ENCODE measurements at regions not wholly inside any gene's neighbourhood (a gene's known extent, or its start where the extent isn't known, plus 50 kb on each side); places are given as distances from the start of the nearest gene placed in this dataset.

GRCh38 chr9:134252084-134252830 lies 74.0 kb upstream of the RXRA start:
- Mint-ChIP-seq H3K36me3 (peaks cover 0 to 4% of the 10 kb centered on the region in 2 donors), H3K9me3 (peaks cover 0 to 21% (median 11%) of the 10 kb centered on the region in 8 donors), H3K27me3 (no peaks in the 10 kb centered on the region)

GRCh38 chr9:134253606-134254205 lies 72.5 kb upstream of the RXRA start:
- no peaks in the 10 kb centered on the region for H3K36me3 ChIP-seq (ENCODE audit: insufficient read depth, low read length)
- Mint-ChIP-seq H3K27ac (peak overlapping the region in 2 of 7 donors; percentile 15 to 31), H3K27me3 (no peaks in the 10 kb centered on the region), H3K4me1 (no peaks in the 10 kb centered on the region), H3K9me3 (peaks cover 0 to 7% (median under 1%) of the 10 kb centered on the region in 8 donors), H3K36me3 (no peaks in the 10 kb centered on the region), H3K4me3 (peak overlapping the region in 1 of 8 donors; percentile 43)
- H3K4me1 ChIP-seq (ENCODE audit: insufficient read depth, low read length): no peaks in the 10 kb centered on the region
- no peaks in the 10 kb centered on the region for H3K9me3 ChIP-seq (ENCODE audit: control insufficient read depth in 1 of 2, low read length in 2 of 2)
- no peak for DNase-seq
- no peak overlapping the region for H3K4me3 ChIP-seq (ENCODE audit: low read length in 2 of 2)
- H3K27me3 ChIP-seq (ENCODE audit: insufficient read depth, low read length): no peaks in the 10 kb centered on the region
- ChIA-PET POLR2A (ENCODE audit: partially characterized antibody) (no interaction called here), CTCF (ENCODE audit: partially characterized antibody) (no interaction called here)
- H3K27ac ChIP-seq (ENCODE audit: low read depth, low read length): no peak overlapping the region
- intact Hi-C loops (cut with micrococcal nuclease): no loop called here

More at GRCh38 chr9:134252084-134252830, 74.0 kb upstream of the RXRA start:
- H3K27ac ChIP-seq (ENCODE audit: low read depth, low read length): no peak overlapping the region
- ChIA-PET CTCF (ENCODE audit: partially characterized antibody) (no interaction called here), POLR2A (ENCODE audit: partially characterized antibody) (no interaction called here)
- H3K4me1 Mint-ChIP-seq: no peaks in the 10 kb centered on the region
- no peak overlapping the region for H3K4me3 Mint-ChIP-seq
- H3K9me3 ChIP-seq (ENCODE audit: control insufficient read depth in 1 of 2, low read length in 2 of 2): no peaks in the 10 kb centered on the region
- H3K4me1 ChIP-seq (ENCODE audit: insufficient read depth, low read length): no peaks in the 10 kb centered on the region
- no peaks in the 10 kb centered on the region for H3K36me3 ChIP-seq (ENCODE audit: insufficient read depth, low read length)
- peak in 1 of 5 donors; percentile 2 for DNase-seq
- H3K27me3 ChIP-seq (ENCODE audit: insufficient read depth, low read length): no peaks in the 10 kb centered on the region
- intact Hi-C loops (cut with micrococcal nuclease): no loop called here
- no peak overlapping the region for H3K4me3 ChIP-seq (ENCODE audit: low read length in 2 of 2)
- H3K27ac Mint-ChIP-seq: no peak overlapping the region

GRCh38 chr9:134258332-134258731 lies 67.9 kb upstream of the RXRA start:
- Mint-ChIP-seq H3K27me3 (no peaks in the 10 kb centered on the region), H3K4me1 (no peaks in the 10 kb centered on the region), H3K36me3 (no peaks in the 10 kb centered on the region), H3K4me3 (no peak overlapping the region), H3K9me3 (peaks cover 0 to 2% (median 0%) of the 10 kb centered on the region in 8 donors), H3K27ac (peak overlapping the region in 1 of 7 donors; percentile 48)
- CTCF ChIA-PET (ENCODE audit: partially characterized antibody): no interaction called here
- intact Hi-C loops (cut with micrococcal nuclease): no loop called here
- POLR2A ChIA-PET (ENCODE audit: partially characterized antibody): no interaction called here
- Histone ChIP-seq H3K9me3 (ENCODE audit: control insufficient read depth in 1 of 2, low read length in 2 of 2) (no peaks in the 10 kb centered on the region), H3K27ac (ENCODE audit: low read depth, low read length) (no peak overlapping the region), H3K4me3 (ENCODE audit: low read length in 2 of 2) (no peak overlapping the region), H3K27me3 (ENCODE audit: insufficient read depth, low read length) (no peaks in the 10 kb centered on the region), H3K4me1 (ENCODE audit: insufficient read depth, low read length) (no peaks in the 10 kb centered on the region), H3K36me3 (ENCODE audit: insufficient read depth, low read length) (no peaks in the 10 kb centered on the region)
- peak in 1 of 5 donors; percentile 11 for DNase-seq

- no peak overlapping the region for H3K27ac Mint-ChIP-seq
- H3K27me3 Mint-ChIP-seq: peaks cover 3% of the 10 kb centered on the region in 2 donors
- Histone ChIP-seq H3K4me3 (ENCODE audit: low read length in 2 of 2) (no peak overlapping the region), H3K4me1 (ENCODE audit: insufficient read depth, low read length) (no peaks in the 10 kb centered on the region), H3K36me3 (ENCODE audit: insufficient read depth, low read length) (no peaks in the 10 kb centered on the region), H3K9me3 (ENCODE audit: control insufficient read depth in 1 of 2, low read length in 2 of 2) (no peaks in the 10 kb centered on the region), H3K27ac (ENCODE audit: low read depth, low read length) (no peak overlapping the region), H3K27me3 (ENCODE audit: insufficient read depth, low read length) (no peaks in the 10 kb centered on the region)
- H3K4me3 Mint-ChIP-seq: no peak overlapping the region
- H3K9me3 Mint-ChIP-seq: peaks cover 0 to 2% (median 0%) of the 10 kb centered on the region in 8 donors
- intact Hi-C loops (cut with micrococcal nuclease): no loop called here
- peak in 1 of 5 donors; percentile 7 for DNase-seq
- no peaks in the 10 kb centered on the region for H3K36me3 Mint-ChIP-seq
- CTCF ChIA-PET (ENCODE audit: partially characterized antibody): no interaction called here
- no peaks in the 10 kb centered on the region for H3K4me1 Mint-ChIP-seq
- POLR2A ChIA-PET (ENCODE audit: partially characterized antibody): no interaction called here
Observed at GRCh38 chr9:134258828-134259546, 67.3 kb upstream of the RXRA start.

GRCh38 chr9:134259708-134260107 lies 66.5 kb upstream of the RXRA start:
- Histone ChIP-seq H3K36me3 (ENCODE audit: insufficient read depth, low read length) (no peaks in the 10 kb centered on the region), H3K4me3 (ENCODE audit: low read length in 2 of 2) (no peak overlapping the region), H3K27ac (ENCODE audit: low read depth, low read length) (no peak overlapping the region), H3K9me3 (ENCODE audit: control insufficient read depth in 1 of 2, low read length in 2 of 2) (no peaks in the 10 kb centered on the region), H3K27me3 (ENCODE audit: insufficient read depth, low read length) (no peaks in the 10 kb centered on the region), H3K4me1 (ENCODE audit: insufficient read depth, low read length) (no peaks in the 10 kb centered on the region)
- Mint-ChIP-seq H3K4me3 (no peak overlapping the region), H3K9me3 (peaks cover 0 to 2% (median 0%) of the 10 kb centered on the region in 8 donors), H3K36me3 (no peaks in the 10 kb centered on the region), H3K27me3 (peaks cover 3% of the 10 kb centered on the region in 2 donors), H3K4me1 (no peaks in the 10 kb centered on the region), H3K27ac (no peak overlapping the region)
- peak in 1 of 5 donors; percentile 7 for DNase-seq
- ChIA-PET CTCF (ENCODE audit: partially characterized antibody) (no interaction called here), POLR2A (ENCODE audit: partially characterized antibody) (no interaction called here)
- intact Hi-C loops (cut with micrococcal nuclease): no loop called here

GRCh38 chr9:134260801-134261200 lies 65.5 kb upstream of the RXRA start:
- H3K27me3 ChIP-seq (ENCODE audit: insufficient read depth, low read length): no peaks in the 10 kb centered on the region
- intact Hi-C loops (cut with micrococcal nuclease): no loop called here
- Mint-ChIP-seq H3K9me3 (peaks cover 0 to 2% (median 0%) of the 10 kb centered on the region in 8 donors), H3K27ac (peak overlapping the region in 1 of 7 donors; percentile 36), H3K36me3 (no peaks in the 10 kb centered on the region), H3K4me1 (no peaks in the 10 kb centered on the region), H3K27me3 (peaks cover 5 to 6% of the 10 kb centered on the region in 2 donors), H3K4me3 (no peak overlapping the region)
- DNase-seq: no peak
- POLR2A ChIA-PET (ENCODE audit: partially characterized antibody): no interaction called here
- no peaks in the 10 kb centered on the region for H3K36me3 ChIP-seq (ENCODE audit: insufficient read depth, low read length)
- no peak overlapping the region for H3K27ac ChIP-seq (ENCODE audit: low read depth, low read length)
- CTCF ChIA-PET (ENCODE audit: partially characterized antibody): no interaction called here
- no peak overlapping the region for H3K4me3 ChIP-seq (ENCODE audit: low read length in 2 of 2)
- H3K4me1 ChIP-seq (ENCODE audit: insufficient read depth, low read length): no peaks in the 10 kb centered on the region
- no peaks in the 10 kb centered on the region for H3K9me3 ChIP-seq (ENCODE audit: control insufficient read depth in 1 of 2, low read length in 2 of 2)

- no peak overlapping the region for H3K4me3 ChIP-seq (ENCODE audit: low read length in 2 of 2)
- H3K36me3 Mint-ChIP-seq: no peaks in the 10 kb centered on the region
- no peak for DNase-seq
- H3K36me3 ChIP-seq (ENCODE audit: insufficient read depth, low read length): no peaks in the 10 kb centered on the region
- POLR2A ChIA-PET (ENCODE audit: partially characterized antibody): no interaction called here
- H3K4me3 Mint-ChIP-seq: no peak overlapping the region
- peaks cover 0 to 2% (median 0%) of the 10 kb centered on the region in 8 donors for H3K9me3 Mint-ChIP-seq
- no peaks in the 10 kb centered on the region for H3K9me3 ChIP-seq (ENCODE audit: control insufficient read depth in 1 of 2, low read length in 2 of 2)
- peaks cover 7 to 11% of the 10 kb centered on the region in 2 donors for H3K27me3 Mint-ChIP-seq
- H3K27ac ChIP-seq (ENCODE audit: low read depth, low read length): no peak overlapping the region
- intact Hi-C loops (cut with micrococcal nuclease): no loop called here
- H3K27ac Mint-ChIP-seq: no peak overlapping the region
- no peaks in the 10 kb centered on the region for H3K4me1 ChIP-seq (ENCODE audit: insufficient read depth, low read length)
- CTCF ChIA-PET (ENCODE audit: partially characterized antibody): no interaction called here
- peaks cover 0 to 2% (median 0%) of the 10 kb centered on the region in 4 donors for H3K4me1 Mint-ChIP-seq
- no peaks in the 10 kb centered on the region for H3K27me3 ChIP-seq (ENCODE audit: insufficient read depth, low read length)
Observed at GRCh38 chr9:134262035-134262434, 64.2 kb upstream of the RXRA start.

All from CD4-positive, alpha-beta memory T cell (primary cell).